ENCODE measurements at regions not wholly inside any gene's neighbourhood (a gene's known extent, or its start where the extent isn't known, plus 50 kb on each side); places are given as distances from the start of the nearest gene placed in this dataset.
"Not testable (repeated sequence)": the region's sequence is repeated elsewhere in the genome, so short reads cannot be mapped to it uniquely, and the experiment has no call there.

DNA sequence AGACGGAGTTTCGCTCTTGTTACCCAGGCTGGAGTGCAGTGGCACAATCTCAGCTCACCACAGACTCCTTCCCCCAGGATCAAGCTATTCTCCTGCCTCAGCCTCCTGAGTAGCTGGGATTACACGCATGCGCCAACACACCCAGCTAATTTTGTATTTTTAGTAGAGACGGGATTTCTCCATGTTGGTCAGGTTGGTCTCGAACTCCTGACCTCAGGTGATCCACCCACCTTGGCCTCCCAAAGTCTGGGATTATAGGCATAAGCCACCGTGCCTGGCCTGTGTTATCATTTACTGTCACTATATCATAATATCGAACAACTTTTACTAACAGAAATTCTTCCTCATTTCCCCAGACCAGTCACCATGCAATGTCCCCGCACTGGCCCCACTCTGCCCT is 104.0 kb upstream of the DLG1 start:
- TF ChIP-seq ZNF384 (IDR thresholded peaks at IDR 0.05); SP1 (IDR thresholded peaks at IDR 0.05); L3MBTL2 (conservative IDR thresholded peaks at IDR 0.05); ARNT (IDR thresholded peaks at IDR 0.05); FOXM1 (IDR thresholded peaks at IDR 0.05; ENCODE audit: borderline replicate concordance); SUZ12 (IDR thresholded peaks at IDR 0.05); FOXA1 (IDR thresholded peaks at IDR 0.05): not testable (repeated sequence)

All from HEK293T (cell line).